ENCODE measurements at regions not wholly inside any gene's neighbourhood (a gene's known extent, or its start where the extent isn't known, plus 50 kb on each side); places are given as distances from the start of the nearest gene placed in this dataset.

DNA sequence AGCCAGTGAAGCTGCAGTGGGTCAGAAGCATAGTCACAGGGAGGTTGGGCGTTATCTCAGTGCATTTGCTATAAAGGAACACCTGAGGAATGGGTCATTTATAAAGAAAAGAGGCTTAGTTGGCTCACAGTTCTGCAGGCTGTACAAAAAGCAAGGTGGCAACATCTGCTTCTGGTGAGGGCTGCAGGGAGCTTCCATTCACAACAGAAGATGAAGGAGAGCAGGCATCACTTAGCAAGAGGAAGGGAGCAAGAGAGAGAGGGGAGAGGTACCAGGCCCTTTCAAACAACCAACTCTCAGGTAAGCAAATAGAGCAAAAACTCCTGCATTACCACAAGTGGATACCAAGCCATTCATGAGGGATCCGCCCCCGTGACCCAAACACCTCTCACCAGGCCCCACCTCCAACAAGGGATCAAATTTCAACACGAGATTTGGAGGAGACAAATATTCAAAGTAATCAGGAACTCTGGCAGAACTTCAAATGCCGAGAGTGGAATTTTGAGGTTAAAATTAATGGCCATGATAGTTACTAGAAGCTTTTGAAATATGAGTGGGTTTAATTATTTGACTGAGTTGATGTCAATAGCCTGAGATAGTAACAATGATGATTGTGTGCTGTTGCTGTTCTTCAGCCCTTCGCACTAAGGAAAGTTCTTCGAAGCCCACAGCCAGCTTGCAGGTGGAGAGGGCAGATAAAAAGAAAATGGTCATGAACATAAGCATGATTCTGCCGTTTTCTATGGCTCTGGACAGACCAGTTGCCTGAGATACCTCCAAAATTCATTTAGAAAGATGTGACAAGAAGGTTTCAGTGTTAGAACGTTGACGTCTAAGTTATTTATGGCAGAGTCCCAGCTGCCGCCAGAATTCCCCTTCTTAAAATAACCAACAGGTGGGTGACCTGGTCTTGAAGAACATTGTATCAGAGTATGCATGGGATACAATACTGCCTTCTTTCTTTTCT, 55.3 kb upstream of the ADTRP start:
- Mint-ChIP-seq H3K27ac (no peak overlapping the region), H3K27me3 (peaks cover 4% of the 10 kb centered on the region), H3K9me3 (peaks cover 19% of the 10 kb centered on the region), H3K4me1 (ENCODE audit: low read depth) (peaks cover 15% of the 10 kb centered on the region), H3K4me3 (no peak overlapping the region), H3K36me3 (ENCODE audit: low read depth) (no peaks in the 10 kb centered on the region)
- intact Hi-C loops (cut with micrococcal nuclease) = no loop called here

DNA sequence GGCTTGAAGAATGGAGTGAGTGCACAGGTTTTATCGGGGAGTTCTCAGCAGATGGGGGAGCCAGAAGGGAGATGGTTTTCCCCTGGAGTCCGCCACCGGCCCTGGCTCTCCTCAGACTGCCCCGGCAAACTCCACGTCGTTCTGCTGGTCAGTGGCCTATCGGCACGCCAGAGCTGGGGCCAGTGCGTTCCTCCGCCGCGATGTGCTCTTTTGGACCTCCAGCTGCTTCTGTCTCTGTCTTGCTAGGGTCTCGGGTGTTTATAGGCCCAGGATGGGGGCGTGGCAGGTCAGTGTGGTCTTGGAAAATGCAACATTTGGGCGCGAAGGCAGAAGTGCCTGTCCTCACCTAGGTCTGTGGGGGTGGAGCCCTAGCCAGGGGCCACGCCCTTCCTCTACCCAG, 53.0 kb upstream of the ADTRP start:
- H3K27ac Mint-ChIP-seq = peak overlapping the region; percentile 37
- no peaks in the 10 kb centered on the region for H3K36me3 Mint-ChIP-seq (ENCODE audit: low read depth)
- no peak overlapping the region for H3K4me3 Mint-ChIP-seq
- peaks cover 8% of the 10 kb centered on the region for H3K9me3 Mint-ChIP-seq
- intact Hi-C loops (cut with micrococcal nuclease) = no loop called here
- peaks cover 31% of the 10 kb centered on the region for H3K4me1 Mint-ChIP-seq (ENCODE audit: low read depth)
- peaks cover 5% of the 10 kb centered on the region for H3K27me3 Mint-ChIP-seq

DNA sequence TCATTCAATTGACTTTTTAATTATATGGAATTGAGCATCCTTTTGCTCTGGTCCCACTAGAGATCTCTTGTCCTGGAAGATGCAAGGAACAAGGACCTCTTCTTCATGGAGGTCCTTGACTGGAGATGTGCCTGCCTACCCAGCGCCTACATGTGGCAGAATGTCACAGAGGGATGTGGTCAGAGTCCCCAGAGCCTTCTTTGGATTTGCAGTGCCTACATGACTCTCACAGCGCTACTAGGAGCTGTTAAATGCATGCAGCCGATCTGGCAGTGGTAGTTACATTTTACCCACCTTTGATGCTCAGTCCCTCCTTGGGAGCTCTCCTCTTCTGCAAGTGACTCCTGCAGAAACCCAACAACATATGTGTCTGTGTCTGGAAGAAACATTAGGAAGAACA, 51.9 kb upstream of the ADTRP start:
- Mint-ChIP-seq H3K4me3 (no peak overlapping the region), H3K4me1 (ENCODE audit: low read depth) (peaks cover 31% of the 10 kb centered on the region), H3K27me3 (peaks cover 5% of the 10 kb centered on the region), H3K36me3 (ENCODE audit: low read depth) (no peaks in the 10 kb centered on the region), H3K9me3 (peaks cover 8% of the 10 kb centered on the region), H3K27ac (no peak overlapping the region)
- intact Hi-C loops (cut with micrococcal nuclease) = no loop called here

DNA sequence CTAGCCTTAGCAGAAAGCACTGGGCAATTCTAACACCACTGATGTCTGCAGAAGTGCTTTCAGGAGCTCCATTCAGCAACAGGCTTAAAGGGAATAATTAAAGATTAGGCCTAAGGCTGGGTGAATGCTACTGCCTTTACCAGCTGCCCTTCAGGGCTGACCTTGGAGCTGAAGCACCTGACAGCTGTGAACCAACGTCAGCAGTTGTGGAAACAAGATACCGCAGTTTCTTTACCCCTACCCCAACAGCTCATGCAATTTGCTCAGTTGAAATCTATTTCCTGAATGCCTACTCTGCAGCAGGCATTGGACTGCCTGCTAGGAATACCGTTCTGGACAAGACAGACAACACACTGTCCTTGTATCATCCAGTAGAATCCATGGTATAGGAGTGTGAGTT, 51.5 kb upstream of the ADTRP start:
- Mint-ChIP-seq H3K4me1 (ENCODE audit: low read depth) (peaks cover 31% of the 10 kb centered on the region), H3K4me3 (no peak overlapping the region), H3K27ac (no peak overlapping the region), H3K9me3 (peaks cover 8% of the 10 kb centered on the region), H3K36me3 (ENCODE audit: low read depth) (no peaks in the 10 kb centered on the region), H3K27me3 (peaks cover 5% of the 10 kb centered on the region)
- intact Hi-C loops (cut with micrococcal nuclease) = no loop called here

DNA sequence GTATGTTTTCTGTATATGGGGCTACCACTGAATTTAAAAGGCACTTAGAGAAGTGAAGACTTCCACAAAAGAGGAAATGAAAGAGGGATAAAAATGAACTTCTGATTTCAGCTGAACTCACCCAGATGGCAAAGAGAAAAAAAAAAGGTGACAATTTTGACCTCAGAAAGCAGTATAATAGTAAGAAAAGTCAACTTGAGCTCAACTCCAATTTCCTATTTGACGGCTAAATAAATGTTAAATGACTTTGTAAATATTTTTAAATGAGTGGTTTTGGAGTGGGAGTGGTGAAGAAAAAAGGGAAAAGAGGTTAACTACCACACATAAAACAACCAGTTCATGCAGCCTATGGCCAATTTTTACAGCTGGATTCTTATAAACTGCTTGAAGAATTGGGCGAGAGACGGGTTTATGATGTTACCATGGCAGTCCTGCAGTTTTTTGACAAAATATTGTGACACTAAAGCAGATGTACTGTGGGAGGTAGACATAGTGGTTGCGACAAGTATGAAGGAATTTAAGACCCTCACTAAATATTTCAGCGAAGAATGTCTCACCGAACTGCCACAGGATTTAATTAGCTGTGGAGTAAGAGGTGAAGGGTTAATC, 49.8 kb upstream of the ADTRP start:
- H3K27ac Mint-ChIP-seq = peak overlapping the region; percentile 76
- H3K27me3 Mint-ChIP-seq = peaks cover 4% of the 10 kb centered on the region
- intact Hi-C loops (cut with micrococcal nuclease) = no loop called here
- H3K9me3 Mint-ChIP-seq = peaks cover 8% of the 10 kb centered on the region
- H3K36me3 Mint-ChIP-seq (ENCODE audit: low read depth) = no peaks in the 10 kb centered on the region
- peaks cover 31% of the 10 kb centered on the region for H3K4me1 Mint-ChIP-seq (ENCODE audit: low read depth)
- H3K4me3 Mint-ChIP-seq = no peak overlapping the region

All from dendritic cell treated with granulocyte-macrophage colony-stimulating factor and Interleukin-4, amounts not matched to agents 40 ng/mL and 50 ng/mL, for 4 days (primary cell).